ENCODE measurements at regions not wholly inside any gene's neighbourhood (a gene's known extent, or its start where the extent isn't known, plus 50 kb on each side); places are given as distances from the start of the nearest gene placed in this dataset.

GRCh38 chr6:122868137-122868536 lies 79.1 kb downstream of the SMPDL3A start:
- TF ChIP-seq CTCF (IDR thresholded peaks at IDR 0.05) = no peak
- no peak for TF ChIP-seq EZH2 (IDR thresholded peaks at IDR 0.05; ENCODE audit: borderline replicate concordance, insufficient read depth, low read depth, low read length, poor library complexity, severe bottlenecking)
